Adipocyte (in vitro differentiated cells): ENCODE measurements at regions not wholly inside any gene's neighbourhood (a gene's known extent, or its start where the extent isn't known, plus 50 kb on each side); places are given as distances from the start of the nearest gene placed in this dataset.
"Not testable (repeated sequence)": the region's sequence is repeated elsewhere in the genome, so short reads cannot be mapped to it uniquely, and the experiment has no call there.

Experiments used
- DNase-seq: peaks from one replicate; pipeline ENCODE4 v3.0.0-alpha.2; 2015; ENCODE audit warnings: low read depth
- H3K27me3 ChIP-seq: replicated peaks from 2 replicates; pipeline ENCODE4 v1.7.0; 2013; ENCODE audit warnings: mild to moderate bottlenecking, low read length, moderate library complexity; ENCODE audit not compliant: control insufficient read depth, insufficient read depth
- H3K36me3 ChIP-seq: 2 replicates; pipeline ENCODE4 v1.7.0; 2013; ENCODE audit warnings: low read length, mild to moderate bottlenecking, moderate library complexity; ENCODE audit not compliant: control insufficient read depth, insufficient read depth, severe bottlenecking
- H3K4me1 ChIP-seq: 2 replicates; pipeline ENCODE4 v1.7.0; 2013; ENCODE audit warnings: mild to moderate bottlenecking, low read length, moderate library complexity; ENCODE audit not compliant: control insufficient read depth, insufficient read depth
- H3K4me3 ChIP-seq: 2 replicates; pipeline ENCODE4 v1.7.0; 2013; ENCODE audit warnings: mild to moderate bottlenecking, low read length, moderate library complexity
- H3K9ac ChIP-seq: 2 replicates; pipeline ENCODE4 v1.7.0; 2013; ENCODE audit warnings: mild to moderate bottlenecking, low read length, moderate library complexity
- H3K9me3 ChIP-seq: 2 replicates; pipeline ENCODE4 v1.7.0; 2013; ENCODE audit warnings: mild to moderate bottlenecking, low read length, moderate library complexity; ENCODE audit not compliant: control insufficient read depth

GRCh38 chr1:41981796-41982195 lies 63.1 kb upstream of the HIVEP3 start:
- Histone ChIP-seq H3K9ac (no peak overlapping the region), H3K4me3 (no peak overlapping the region), H3K9me3 (no peaks in the 10 kb centered on the region), H3K4me1 (no peaks in the 10 kb centered on the region), H3K36me3 (no peaks in the 10 kb centered on the region), H3K27me3 (no peaks in the 10 kb centered on the region)
- no peak for DNase-seq

GRCh38 chr1:41980827-41981653 lies 62.3 kb upstream of the HIVEP3 start:
- H3K9me3 ChIP-seq: no peaks in the 10 kb centered on the region
- no peaks in the 10 kb centered on the region for H3K27me3 ChIP-seq
- no peaks in the 10 kb centered on the region for H3K4me1 ChIP-seq
- H3K36me3 ChIP-seq: no peaks in the 10 kb centered on the region
- no peak overlapping the region for H3K4me3 ChIP-seq
- H3K9ac ChIP-seq: no peak overlapping the region
- DNase-seq: no peak

- H3K9ac ChIP-seq: no peak overlapping the region
- no peaks in the 10 kb centered on the region for H3K9me3 ChIP-seq
- DNase-seq: no peak
- H3K4me1 ChIP-seq: no peaks in the 10 kb centered on the region
- H3K36me3 ChIP-seq: no peaks in the 10 kb centered on the region
- no peaks in the 10 kb centered on the region for H3K27me3 ChIP-seq
- no peak overlapping the region for H3K4me3 ChIP-seq
These were observed 60.3 kb upstream of the HIVEP3 start for GRCh38 chr1:41978986-41979385.

- no peak for DNase-seq
- Histone ChIP-seq H3K27me3 (no peaks in the 10 kb centered on the region), H3K9me3 (no peaks in the 10 kb centered on the region), H3K9ac (no peak overlapping the region), H3K4me3 (no peak overlapping the region), H3K36me3 (no peaks in the 10 kb centered on the region), H3K4me1 (no peaks in the 10 kb centered on the region)
These were observed 58.6 kb upstream of the HIVEP3 start for GRCh38 chr1:41977326-41977725.

GRCh38 chr1:41976671-41977070 lies 57.9 kb upstream of the HIVEP3 start:
- no peak overlapping the region for H3K9ac ChIP-seq
- no peak for DNase-seq
- no peaks in the 10 kb centered on the region for H3K4me1 ChIP-seq
- no peaks in the 10 kb centered on the region for H3K9me3 ChIP-seq
- no peak overlapping the region for H3K4me3 ChIP-seq
- H3K36me3 ChIP-seq: no peaks in the 10 kb centered on the region
- no peaks in the 10 kb centered on the region for H3K27me3 ChIP-seq

GRCh38 chr1:41975850-41976569 lies 57.3 kb upstream of the HIVEP3 start:
- no peak overlapping the region for H3K4me3 ChIP-seq
- H3K4me1 ChIP-seq: no peaks in the 10 kb centered on the region
- H3K36me3 ChIP-seq: no peaks in the 10 kb centered on the region
- no peak overlapping the region for H3K9ac ChIP-seq
- H3K27me3 ChIP-seq: no peaks in the 10 kb centered on the region
- no peak for DNase-seq
- no peaks in the 10 kb centered on the region for H3K9me3 ChIP-seq

- no peak overlapping the region for H3K4me3 ChIP-seq
- no peaks in the 10 kb centered on the region for H3K36me3 ChIP-seq
- H3K27me3 ChIP-seq: no peaks in the 10 kb centered on the region
- no peaks in the 10 kb centered on the region for H3K4me1 ChIP-seq
- H3K9ac ChIP-seq: no peak overlapping the region
- DNase-seq: no peak
- H3K9me3 ChIP-seq: no peaks in the 10 kb centered on the region
These were observed 56.4 kb upstream of the HIVEP3 start for GRCh38 chr1:41975121-41975520.

GRCh38 chr1:41968557-41968956 lies 49.8 kb upstream of the HIVEP3 start:
- H3K4me1 ChIP-seq, H3K36me3 ChIP-seq, H3K9ac ChIP-seq, H3K9me3 ChIP-seq, DNase-seq, H3K4me3 ChIP-seq, H3K27me3 ChIP-seq: not testable (repeated sequence)
